ENCODE measurements at regions not wholly inside any gene's neighbourhood (a gene's known extent, or its start where the extent isn't known, plus 50 kb on each side); places are given as distances from the start of the nearest gene placed in this dataset.
"Not testable (repeated sequence)": the region's sequence is repeated elsewhere in the genome, so short reads cannot be mapped to it uniquely, and the experiment has no call there.

- not testable (repeated sequence) for H3K4me3 ChIP-seq (ENCODE audit: low read length, poor library complexity, severe bottlenecking); H3F3A ChIP-seq (ENCODE audit: low read depth); H3K9ac ChIP-seq (ENCODE audit: low read depth, low read length, poor library complexity, severe bottlenecking); H3K9me3 ChIP-seq (ENCODE audit: insufficient read depth, low read depth, low read length); H3K4me2 ChIP-seq (ENCODE audit: low read depth, low read length, poor library complexity, severe bottlenecking); H3K4me1 ChIP-seq (ENCODE audit: insufficient read depth, low read length, poor library complexity, severe bottlenecking); H3K27me3 ChIP-seq (ENCODE audit: insufficient read depth, low read length, poor library complexity, severe bottlenecking); H2AFZ ChIP-seq (ENCODE audit: low read length); H4K20me1 ChIP-seq (ENCODE audit: insufficient read depth, low read length, poor library complexity, severe bottlenecking); H3K79me2 ChIP-seq (ENCODE audit: insufficient read depth, low read length); H3K36me3 ChIP-seq (ENCODE audit: insufficient read depth, low read length); H3K9me2 ChIP-seq (replicated peaks; ENCODE audit: low read depth, low read length)
These were observed 4157.8 kb upstream of the TPTE start for GRCh38 chr21:6363591-6363990.

DNA sequence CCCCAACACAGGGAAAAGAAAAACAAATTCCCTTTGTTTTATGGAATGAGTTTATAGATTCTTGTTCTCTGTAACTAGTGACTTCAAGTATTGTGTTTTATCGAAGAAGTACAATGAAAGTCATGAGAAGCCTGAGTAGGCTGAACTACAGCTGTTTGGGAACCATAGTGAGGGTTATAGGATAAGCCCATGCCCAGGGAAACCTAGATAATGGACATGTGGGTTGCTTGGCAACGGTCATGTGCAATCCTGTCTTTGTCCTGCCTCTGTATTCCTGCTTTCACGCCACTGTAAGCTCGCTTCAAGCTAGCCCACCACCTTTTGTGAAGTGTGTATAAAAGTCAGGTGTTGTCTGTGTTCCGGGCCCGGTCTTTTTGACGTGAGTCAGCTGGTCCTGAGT is 4152.6 kb upstream of the TPTE start:
- H3K9ac ChIP-seq (ENCODE audit: low read depth, low read length, poor library complexity, severe bottlenecking); H3K4me1 ChIP-seq (ENCODE audit: insufficient read depth, low read length, poor library complexity, severe bottlenecking); H3K36me3 ChIP-seq (ENCODE audit: insufficient read depth, low read length); H3K79me2 ChIP-seq (ENCODE audit: insufficient read depth, low read length); H3K9me3 ChIP-seq (ENCODE audit: insufficient read depth, low read depth, low read length); H4K20me1 ChIP-seq (ENCODE audit: insufficient read depth, low read length, poor library complexity, severe bottlenecking); H3K27me3 ChIP-seq (ENCODE audit: insufficient read depth, low read length, poor library complexity, severe bottlenecking); H3F3A ChIP-seq (ENCODE audit: low read depth); H2AFZ ChIP-seq (ENCODE audit: low read length); H3K9me2 ChIP-seq (replicated peaks; ENCODE audit: low read depth, low read length): not testable (repeated sequence)
- peak overlapping the region; percentile 62 for H3K4me3 ChIP-seq (ENCODE audit: low read length, poor library complexity, severe bottlenecking)
- H3K4me2 ChIP-seq (ENCODE audit: low read depth, low read length, poor library complexity, severe bottlenecking), result peak overlapping the region; percentile 44

- not testable (repeated sequence) for H3K27me3 ChIP-seq (ENCODE audit: insufficient read depth, low read length, poor library complexity, severe bottlenecking); H2AFZ ChIP-seq (ENCODE audit: low read length); H3F3A ChIP-seq (ENCODE audit: low read depth); H3K4me1 ChIP-seq (ENCODE audit: insufficient read depth, low read length, poor library complexity, severe bottlenecking); H3K36me3 ChIP-seq (ENCODE audit: insufficient read depth, low read length); H3K79me2 ChIP-seq (ENCODE audit: insufficient read depth, low read length); H3K9me3 ChIP-seq (ENCODE audit: insufficient read depth, low read depth, low read length); H4K20me1 ChIP-seq (ENCODE audit: insufficient read depth, low read length, poor library complexity, severe bottlenecking); H3K9me2 ChIP-seq (replicated peaks; ENCODE audit: low read depth, low read length)
- peak overlapping the region; percentile 52 for H3K9ac ChIP-seq (ENCODE audit: low read depth, low read length, poor library complexity, severe bottlenecking)
- H3K4me2 ChIP-seq (ENCODE audit: low read depth, low read length, poor library complexity, severe bottlenecking), result peak overlapping the region; percentile 67
- peak overlapping the region; percentile 44 for H3K4me3 ChIP-seq (ENCODE audit: low read length, poor library complexity, severe bottlenecking)
These were observed 4148.1 kb upstream of the TPTE start for GRCh38 chr21:6373253-6373652.

GRCh38 chr21:6374232-6374631 is 4147.2 kb upstream of the TPTE start:
- H3K9me3 ChIP-seq (ENCODE audit: insufficient read depth, low read depth, low read length); H3K4me1 ChIP-seq (ENCODE audit: insufficient read depth, low read length, poor library complexity, severe bottlenecking); H3K4me2 ChIP-seq (ENCODE audit: low read depth, low read length, poor library complexity, severe bottlenecking); H3K9me2 ChIP-seq (replicated peaks; ENCODE audit: low read depth, low read length); H3K36me3 ChIP-seq (ENCODE audit: insufficient read depth, low read length); H3F3A ChIP-seq (ENCODE audit: low read depth); H2AFZ ChIP-seq (ENCODE audit: low read length); H3K4me3 ChIP-seq (ENCODE audit: low read length, poor library complexity, severe bottlenecking); H3K27me3 ChIP-seq (ENCODE audit: insufficient read depth, low read length, poor library complexity, severe bottlenecking); H4K20me1 ChIP-seq (ENCODE audit: insufficient read depth, low read length, poor library complexity, severe bottlenecking); H3K79me2 ChIP-seq (ENCODE audit: insufficient read depth, low read length); H3K9ac ChIP-seq (ENCODE audit: low read depth, low read length, poor library complexity, severe bottlenecking): not testable (repeated sequence)
- peak; percentile 21 for TF ChIP-seq CTCF (conservative IDR thresholded peaks at IDR 0.05; ENCODE audit: low read length)

DNA sequence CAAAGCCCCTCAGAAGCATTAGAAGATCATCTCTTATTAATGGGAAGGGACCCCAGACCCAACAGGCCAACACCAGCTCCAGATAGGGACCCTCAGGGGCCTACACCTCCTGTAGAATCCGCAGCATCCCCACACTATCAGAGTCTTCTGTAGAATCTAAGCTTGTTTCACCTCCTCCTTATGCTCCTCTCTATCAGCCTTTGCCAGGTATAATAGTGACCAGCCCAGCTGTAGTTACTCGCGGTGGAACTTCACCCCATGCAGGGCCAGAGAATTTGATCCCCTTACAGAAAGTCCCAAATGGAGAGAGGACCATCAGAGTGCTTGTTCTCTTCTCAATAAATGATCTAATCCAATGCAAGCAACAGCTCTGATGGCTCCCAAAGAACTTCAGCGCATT is 4146.5 kb upstream of the TPTE start:
- H3F3A ChIP-seq (ENCODE audit: low read depth); H3K4me3 ChIP-seq (ENCODE audit: low read length, poor library complexity, severe bottlenecking); H3K36me3 ChIP-seq (ENCODE audit: insufficient read depth, low read length); H3K4me1 ChIP-seq (ENCODE audit: insufficient read depth, low read length, poor library complexity, severe bottlenecking); H3K9ac ChIP-seq (ENCODE audit: low read depth, low read length, poor library complexity, severe bottlenecking); H2AFZ ChIP-seq (ENCODE audit: low read length); H3K27me3 ChIP-seq (ENCODE audit: insufficient read depth, low read length, poor library complexity, severe bottlenecking); H4K20me1 ChIP-seq (ENCODE audit: insufficient read depth, low read length, poor library complexity, severe bottlenecking); H3K9me2 ChIP-seq (replicated peaks; ENCODE audit: low read depth, low read length); H3K9me3 ChIP-seq (ENCODE audit: insufficient read depth, low read depth, low read length); H3K4me2 ChIP-seq (ENCODE audit: low read depth, low read length, poor library complexity, severe bottlenecking); H3K79me2 ChIP-seq (ENCODE audit: insufficient read depth, low read length): not testable (repeated sequence)

- not testable (repeated sequence) for H3K36me3 ChIP-seq (ENCODE audit: insufficient read depth, low read length); H2AFZ ChIP-seq (ENCODE audit: low read length); H3F3A ChIP-seq (ENCODE audit: low read depth); H3K4me3 ChIP-seq (ENCODE audit: low read length, poor library complexity, severe bottlenecking); H4K20me1 ChIP-seq (ENCODE audit: insufficient read depth, low read length, poor library complexity, severe bottlenecking); H3K4me1 ChIP-seq (ENCODE audit: insufficient read depth, low read length, poor library complexity, severe bottlenecking); H3K9me3 ChIP-seq (ENCODE audit: insufficient read depth, low read depth, low read length); H3K9ac ChIP-seq (ENCODE audit: low read depth, low read length, poor library complexity, severe bottlenecking); H3K9me2 ChIP-seq (replicated peaks; ENCODE audit: low read depth, low read length); H3K4me2 ChIP-seq (ENCODE audit: low read depth, low read length, poor library complexity, severe bottlenecking); H3K27me3 ChIP-seq (ENCODE audit: insufficient read depth, low read length, poor library complexity, severe bottlenecking); H3K79me2 ChIP-seq (ENCODE audit: insufficient read depth, low read length)
These were observed 4145.6 kb upstream of the TPTE start for GRCh38 chr21:6375776-6376175.

GRCh38 chr21:6376321-6377070 is 4144.9 kb upstream of the TPTE start:
- H3K4me3 ChIP-seq (ENCODE audit: low read length, poor library complexity, severe bottlenecking); H3K79me2 ChIP-seq (ENCODE audit: insufficient read depth, low read length); H4K20me1 ChIP-seq (ENCODE audit: insufficient read depth, low read length, poor library complexity, severe bottlenecking); H3K9me2 ChIP-seq (replicated peaks; ENCODE audit: low read depth, low read length); H3K9ac ChIP-seq (ENCODE audit: low read depth, low read length, poor library complexity, severe bottlenecking); H3K4me1 ChIP-seq (ENCODE audit: insufficient read depth, low read length, poor library complexity, severe bottlenecking); H3K27me3 ChIP-seq (ENCODE audit: insufficient read depth, low read length, poor library complexity, severe bottlenecking); H2AFZ ChIP-seq (ENCODE audit: low read length); H3K4me2 ChIP-seq (ENCODE audit: low read depth, low read length, poor library complexity, severe bottlenecking); H3K36me3 ChIP-seq (ENCODE audit: insufficient read depth, low read length); H3F3A ChIP-seq (ENCODE audit: low read depth); H3K9me3 ChIP-seq (ENCODE audit: insufficient read depth, low read depth, low read length): not testable (repeated sequence)

Measured in Loucy (cell line).